Smooth muscle cell (in vitro differentiated cells): ENCODE measurements at regions not wholly inside any gene's neighbourhood (a gene's known extent, or its start where the extent isn't known, plus 50 kb on each side); places are given as distances from the start of the nearest gene placed in this dataset.

Source experiments
- DNase-seq: peaks from one replicate; lab custom pipeline; 2025; ENCODE audit not compliant: unreplicated experiment; lab: John Stamatoyannopoulos, UW
- H2AFZ ChIP-seq: fragments of 200-600 bp; sonication (generic); 2 replicates; pipeline ENCODE4 v1.6.0; 2016; ENCODE audit warnings: antibody characterized with exemption, low read depth, mild to moderate bottlenecking
- H3F3A ChIP-seq: fragments of 200-600 bp; sonication (generic); 2 replicates; pipeline ENCODE4 v1.6.0; 2017; ENCODE audit warnings: antibody characterized with exemption, low read depth
- H3K27ac ChIP-seq: fragments of 200-600 bp; sonication (generic); 2 replicates; pipeline ENCODE4 v1.5.1; 2016; ENCODE audit warnings: low read depth, mild to moderate bottlenecking
- H3K27me3 ChIP-seq: fragments of 200-600 bp; sonication (generic); 2 replicates; pipeline ENCODE4 v1.6.1; 2016; ENCODE audit warnings: low read depth, mild to moderate bottlenecking
- H3K36me3 ChIP-seq: fragments of 200-600 bp; sonication (generic); 2 replicates; pipeline ENCODE4 v1.5.1; 2016; ENCODE audit warnings: low read depth
- H3K4me1 ChIP-seq: fragments of 200-600 bp; sonication (generic); 2 replicates; pipeline ENCODE4 v1.5.1; 2016; ENCODE audit warnings: low read depth
- H3K4me2 ChIP-seq: fragments of 200-600 bp; sonication (generic); 2 replicates; pipeline ENCODE4 v1.6.0; 2016; ENCODE audit warnings: mild to moderate bottlenecking
- H3K4me3 ChIP-seq: fragments of 200-600 bp; sonication (generic); 2 replicates; pipeline ENCODE4 v1.5.1; 2016; ENCODE audit warnings: mild to moderate bottlenecking
- H3K79me2 ChIP-seq: fragments of 200-600 bp; sonication (generic); 2 replicates; pipeline ENCODE4 v1.6.0; 2016; ENCODE audit warnings: low read depth, mild to moderate bottlenecking
- H3K9ac ChIP-seq: fragments of 200-600 bp; sonication (generic); 2 replicates; pipeline ENCODE4 v1.6.0; 2016; ENCODE audit warnings: low read depth
- H3K9me3 ChIP-seq: fragments of 200-600 bp; sonication (generic); replicated peaks from 2 replicates; pipeline ENCODE4 v1.5.1; 2016; ENCODE audit warnings: low read depth
- H4K20me1 ChIP-seq: fragments of 200-600 bp; sonication (generic); 2 replicates; pipeline ENCODE4 v1.6.0; 2016; ENCODE audit warnings: low read depth
- WGBS: methylation state at CpG from one replicate; pipeline ENCODE4 v1.1.7; 2016; ENCODE audit warnings: low lambda C conversion rate; 5-methylcytosine and 5-hydroxymethylcytosine counted together
- TF ChIP-seq, protein P1 (sequence below): fragments of 200-600 bp; sonication (generic); IDR thresholded peaks from 2 replicates; pipeline ENCODE4 v1.5.1; 2017; ENCODE audit warnings: borderline replicate concordance, mild to moderate bottlenecking, antibody characterized with exemption; ENCODE audit not compliant: insufficient read depth, poor library complexity, severe bottlenecking

DNA sequence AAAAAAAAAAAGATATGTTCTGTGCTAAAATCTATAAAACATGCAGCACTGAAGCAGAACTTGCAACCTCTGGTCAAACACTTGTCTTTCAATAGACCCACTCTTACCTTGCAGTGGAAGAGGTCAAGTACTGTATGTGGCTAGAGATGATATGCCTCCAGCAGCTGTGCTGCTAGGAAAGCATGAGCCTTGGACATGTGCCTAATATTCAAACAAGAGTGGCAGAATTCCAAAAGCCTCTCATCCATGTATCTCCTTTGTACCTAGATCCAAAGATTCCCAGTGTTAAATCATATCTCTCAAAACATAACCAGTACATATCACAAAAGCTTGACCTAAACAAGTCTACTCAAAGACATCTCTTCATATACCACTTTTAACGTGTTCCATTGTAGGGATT is 105.0 kb upstream of the CPNE8 start:
- DNase-seq, result no peak
- TF ChIP-seq, protein P1, sequence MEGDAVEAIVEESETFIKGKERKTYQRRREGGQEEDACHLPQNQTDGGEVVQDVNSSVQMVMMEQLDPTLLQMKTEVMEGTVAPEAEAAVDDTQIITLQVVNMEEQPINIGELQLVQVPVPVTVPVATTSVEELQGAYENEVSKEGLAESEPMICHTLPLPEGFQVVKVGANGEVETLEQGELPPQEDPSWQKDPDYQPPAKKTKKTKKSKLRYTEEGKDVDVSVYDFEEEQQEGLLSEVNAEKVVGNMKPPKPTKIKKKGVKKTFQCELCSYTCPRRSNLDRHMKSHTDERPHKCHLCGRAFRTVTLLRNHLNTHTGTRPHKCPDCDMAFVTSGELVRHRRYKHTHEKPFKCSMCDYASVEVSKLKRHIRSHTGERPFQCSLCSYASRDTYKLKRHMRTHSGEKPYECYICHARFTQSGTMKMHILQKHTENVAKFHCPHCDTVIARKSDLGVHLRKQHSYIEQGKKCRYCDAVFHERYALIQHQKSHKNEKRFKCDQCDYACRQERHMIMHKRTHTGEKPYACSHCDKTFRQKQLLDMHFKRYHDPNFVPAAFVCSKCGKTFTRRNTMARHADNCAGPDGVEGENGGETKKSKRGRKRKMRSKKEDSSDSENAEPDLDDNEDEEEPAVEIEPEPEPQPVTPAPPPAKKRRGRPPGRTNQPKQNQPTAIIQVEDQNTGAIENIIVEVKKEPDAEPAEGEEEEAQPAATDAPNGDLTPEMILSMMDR, result no peak
- H3K27ac ChIP-seq, result no peak overlapping the region

DNA sequence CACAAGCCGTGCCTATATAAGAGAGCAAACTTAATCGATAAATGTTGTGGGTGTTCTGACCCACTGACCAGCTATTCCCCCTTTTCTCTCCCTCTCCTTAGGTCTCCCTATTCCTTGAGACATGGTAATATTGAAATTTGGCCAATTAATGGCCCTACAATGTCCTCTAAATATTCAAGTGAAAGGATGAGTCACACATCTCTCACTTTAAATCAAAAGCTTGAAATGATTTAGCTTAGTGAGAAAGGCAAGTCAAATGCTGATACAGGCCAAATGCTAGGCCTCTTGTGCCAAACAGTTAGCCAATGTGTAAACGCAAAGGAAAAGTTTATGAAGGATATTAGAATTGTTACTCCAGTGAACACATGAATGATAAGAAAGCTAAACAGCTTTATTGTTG is 102.2 kb upstream of the CPNE8 start:
- no peak overlapping the region for H3K4me2 ChIP-seq
- H4K20me1 ChIP-seq, result no peaks in the 10 kb centered on the region
- 51% methylated on average over 3 of the region's 3 CpGs for WGBS

More for the DNA sequence above, 105.0 kb upstream of the CPNE8 start:
- Histone ChIP-seq H3K4me2 (no peak overlapping the region), H3K79me2 (no peaks in the 10 kb centered on the region), H2AFZ (no peak overlapping the region), H3K9me3 (no peaks in the 10 kb centered on the region), H4K20me1 (no peaks in the 10 kb centered on the region), H3K27me3 (no peaks in the 10 kb centered on the region), H3K4me3 (no peak overlapping the region), H3K4me1 (no peaks in the 10 kb centered on the region), H3F3A (no peaks in the 10 kb centered on the region), H3K36me3 (no peaks in the 10 kb centered on the region), H3K9ac (no peak overlapping the region)
- whole genome bisulfite sequencing, result 91% methylated on average over 1 of the region's 1 CpG

DNA sequence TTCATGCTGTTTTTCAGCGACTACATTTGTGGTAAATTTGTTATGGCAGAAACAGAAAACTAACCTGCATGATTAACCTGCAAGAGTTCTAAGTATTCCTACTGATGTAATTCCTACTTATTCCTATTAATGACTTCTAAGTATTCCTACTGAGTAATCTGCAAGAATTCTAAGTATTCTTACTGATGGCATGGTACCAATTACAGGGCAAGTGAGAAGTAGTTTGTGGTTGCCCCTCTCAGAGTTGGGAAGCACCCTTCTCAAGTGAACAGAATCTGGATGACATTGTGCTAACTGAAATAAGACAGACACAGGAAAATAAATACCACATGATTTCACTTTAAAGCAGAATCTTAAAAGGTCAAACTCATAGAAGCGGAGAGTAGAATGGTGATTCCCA is 100.9 kb upstream of the CPNE8 start:
- no peak overlapping the region for H3K27ac ChIP-seq
- no peaks in the 10 kb centered on the region for H3K9me3 ChIP-seq
- H3K4me1 ChIP-seq, result peaks cover 7% of the 10 kb centered on the region
- no peak overlapping the region for H3K4me3 ChIP-seq
- no peak overlapping the region for H3K9ac ChIP-seq
- no peak overlapping the region for H3K4me2 ChIP-seq
- H3F3A ChIP-seq, result no peaks in the 10 kb centered on the region
- TF ChIP-seq, protein P1, result no peak
- DNase-seq, result no peak
- WGBS, result 76% methylated on average over 2 of the region's 2 CpGs
- H4K20me1 ChIP-seq, result no peaks in the 10 kb centered on the region
- no peak overlapping the region for H2AFZ ChIP-seq
- no peaks in the 10 kb centered on the region for H3K36me3 ChIP-seq
- H3K79me2 ChIP-seq, result no peaks in the 10 kb centered on the region
- H3K27me3 ChIP-seq, result no peaks in the 10 kb centered on the region

More for the DNA sequence above, 102.2 kb upstream of the CPNE8 start:
- peaks cover 4% of the 10 kb centered on the region for H3K4me1 ChIP-seq
- H3K9ac ChIP-seq, result no peak overlapping the region
- DNase-seq, result no peak
- no peak overlapping the region for H2AFZ ChIP-seq
- TF ChIP-seq, protein P1, result no peak
- no peaks in the 10 kb centered on the region for H3F3A ChIP-seq
- no peaks in the 10 kb centered on the region for H3K27me3 ChIP-seq
- no peaks in the 10 kb centered on the region for H3K9me3 ChIP-seq
- H3K27ac ChIP-seq, result no peak overlapping the region
- H3K79me2 ChIP-seq, result no peaks in the 10 kb centered on the region
- H3K36me3 ChIP-seq, result no peaks in the 10 kb centered on the region
- H3K4me3 ChIP-seq, result no peak overlapping the region

DNA sequence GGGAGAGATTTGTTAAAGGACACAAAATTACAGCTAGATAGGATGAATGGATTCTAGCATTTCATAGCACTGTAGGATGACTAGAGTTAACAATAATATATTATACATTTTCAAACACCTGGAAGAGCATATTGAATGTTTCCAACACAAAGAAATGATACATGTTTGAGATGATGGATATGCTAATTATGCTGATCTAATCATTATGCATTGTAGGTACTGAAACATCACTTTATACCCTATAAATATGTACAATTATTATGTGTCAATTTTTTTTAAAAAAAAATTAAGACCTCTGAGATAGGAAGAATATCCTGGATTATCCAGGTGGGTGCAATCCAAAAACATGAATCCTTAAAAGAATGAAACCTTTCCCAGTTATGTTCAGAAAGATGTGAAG is 100.3 kb upstream of the CPNE8 start:
- no peak for DNase-seq
- no peaks in the 10 kb centered on the region for H4K20me1 ChIP-seq
- peaks cover 7% of the 10 kb centered on the region for H3K4me1 ChIP-seq
- no peaks in the 10 kb centered on the region for H3K9me3 ChIP-seq
- no peaks in the 10 kb centered on the region for H3F3A ChIP-seq
- no peaks in the 10 kb centered on the region for H3K27me3 ChIP-seq
- H3K36me3 ChIP-seq, result no peaks in the 10 kb centered on the region
- H3K79me2 ChIP-seq, result no peaks in the 10 kb centered on the region
- no peak overlapping the region for H3K4me2 ChIP-seq
- H3K27ac ChIP-seq, result no peak overlapping the region
- H3K9ac ChIP-seq, result no peak overlapping the region
- TF ChIP-seq, protein P1, result no peak
- H3K4me3 ChIP-seq, result no peak overlapping the region
- H2AFZ ChIP-seq, result no peak overlapping the region
